ENCODE measurements at regions not wholly inside any gene's neighbourhood (a gene's known extent, or its start where the extent isn't known, plus 50 kb on each side); places are given as distances from the start of the nearest gene placed in this dataset.
A peak's percentile ranks its signal among the peaks of the same experiment; 100 is the strongest.

DNA sequence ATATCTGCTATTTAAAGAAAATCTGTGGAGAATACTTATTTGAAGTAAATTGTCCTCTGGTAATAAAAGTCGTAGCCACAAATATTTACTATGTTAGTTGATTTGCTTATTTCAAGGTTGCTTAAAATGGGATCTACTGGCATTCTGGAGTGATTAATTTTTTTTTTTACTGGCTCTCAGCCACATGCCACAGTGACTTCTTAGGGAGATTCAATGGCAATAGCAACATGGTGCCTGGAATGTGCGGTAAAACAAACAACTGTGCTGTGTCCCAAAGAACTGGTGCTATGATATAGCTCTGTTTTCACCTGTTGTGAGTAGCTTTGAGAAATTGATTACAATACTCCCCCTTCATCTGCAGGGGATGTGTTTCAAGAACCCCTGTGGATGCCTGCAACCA, 324.3 kb downstream of the GPAT3 start:
- DNase-seq, result no peak

DNA sequence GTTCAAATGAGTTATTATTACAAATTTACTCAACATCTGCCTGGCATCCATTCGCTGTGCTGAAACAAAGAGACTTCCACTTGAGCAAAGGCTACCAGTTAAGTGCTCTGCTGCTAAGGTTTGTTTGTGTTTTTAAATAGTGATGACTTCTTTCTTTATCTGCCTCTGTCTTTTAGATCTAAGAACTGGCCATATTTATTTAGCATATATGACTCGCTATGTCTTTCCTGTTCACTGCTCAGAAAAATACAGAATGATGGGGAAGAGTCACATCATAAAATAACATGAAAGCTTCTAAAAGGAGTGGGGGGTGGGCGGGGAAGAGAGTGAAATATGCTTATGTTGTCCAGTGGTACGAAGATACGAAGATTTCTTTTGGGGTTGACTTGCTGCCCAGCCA, 322.2 kb downstream of the GPAT3 start:
- no peak for DNase-seq

DNA sequence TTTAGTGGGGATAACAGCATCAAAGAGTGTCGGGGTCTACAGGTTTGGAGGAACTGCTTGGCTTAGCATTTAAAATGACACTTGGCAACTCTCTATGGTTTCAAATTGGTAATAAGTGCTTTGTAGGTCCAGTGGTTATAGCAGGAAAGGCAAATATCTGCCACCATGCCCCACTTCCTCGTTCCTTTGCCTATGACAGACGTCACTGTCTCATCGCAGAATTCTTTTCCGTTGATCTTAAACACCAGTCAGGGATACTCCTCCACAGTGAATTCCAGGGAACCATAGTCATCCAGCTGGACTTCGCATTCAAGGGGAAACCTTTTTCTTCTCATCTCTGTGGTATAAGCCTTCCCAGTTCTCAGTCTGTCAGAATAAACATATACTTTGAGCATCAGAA, 319.1 kb downstream of the GPAT3 start:
- no peak for DNase-seq

DNA sequence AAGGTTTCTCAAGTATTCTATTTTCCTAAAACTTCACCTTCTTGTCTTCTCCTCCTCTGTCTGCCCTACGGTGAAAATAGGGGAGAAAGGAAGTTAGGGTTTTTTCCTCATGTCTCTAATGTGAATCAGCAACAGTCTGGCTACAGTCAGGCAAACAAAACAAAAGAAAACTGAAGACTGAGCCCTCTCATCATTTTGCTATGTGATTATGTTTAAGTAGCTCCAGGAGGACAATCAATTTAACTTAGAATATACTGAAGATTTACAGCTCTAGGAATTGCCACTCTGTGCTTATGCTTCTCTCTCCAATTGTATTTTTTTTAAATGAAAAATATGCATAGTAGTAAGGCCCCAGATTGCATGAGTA, 316.2 kb downstream of the GPAT3 start:
- no peak for DNase-seq

DNA sequence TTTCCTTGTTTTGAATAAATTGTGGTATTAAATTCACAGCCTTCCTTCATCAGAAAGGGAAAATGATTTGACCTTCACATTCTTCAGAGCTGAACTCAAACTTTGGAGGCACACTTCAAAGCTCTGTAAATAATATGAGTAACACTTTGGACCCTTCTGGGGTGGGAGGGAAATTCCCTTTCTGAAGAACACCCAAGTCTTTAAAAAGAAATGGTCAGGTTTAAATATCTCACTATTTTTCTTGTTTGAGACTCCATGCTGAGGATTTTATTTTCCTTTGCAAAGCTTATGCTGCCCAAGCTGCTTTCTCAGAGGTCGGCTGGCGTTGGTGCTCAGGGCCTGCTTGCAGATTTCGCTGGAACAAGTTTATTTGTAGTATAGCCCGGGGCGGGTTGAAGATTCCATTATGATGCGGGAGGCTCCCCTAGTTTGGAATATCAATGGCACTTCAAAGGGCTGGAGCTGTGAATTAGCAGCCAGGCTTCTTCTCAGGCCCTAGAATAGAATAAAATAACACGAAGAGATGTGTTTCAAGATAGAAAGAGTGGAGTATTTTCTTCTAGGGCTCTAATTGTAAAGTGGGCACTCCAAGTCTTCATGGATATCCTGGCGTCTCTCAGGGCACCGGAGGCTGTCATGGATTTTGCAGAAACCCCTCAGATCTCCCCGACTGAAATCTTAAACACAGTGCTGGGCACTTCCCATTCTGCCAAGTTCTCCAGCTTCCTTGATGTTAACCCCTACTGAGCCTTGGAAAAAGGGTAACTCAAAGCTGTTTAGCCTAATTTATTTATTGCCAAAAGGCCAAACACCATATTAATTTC, 315.6 kb downstream of the GPAT3 start:
- peak in 2 of 51 donors; percentile 0 to 3 for DNase-seq

DNA sequence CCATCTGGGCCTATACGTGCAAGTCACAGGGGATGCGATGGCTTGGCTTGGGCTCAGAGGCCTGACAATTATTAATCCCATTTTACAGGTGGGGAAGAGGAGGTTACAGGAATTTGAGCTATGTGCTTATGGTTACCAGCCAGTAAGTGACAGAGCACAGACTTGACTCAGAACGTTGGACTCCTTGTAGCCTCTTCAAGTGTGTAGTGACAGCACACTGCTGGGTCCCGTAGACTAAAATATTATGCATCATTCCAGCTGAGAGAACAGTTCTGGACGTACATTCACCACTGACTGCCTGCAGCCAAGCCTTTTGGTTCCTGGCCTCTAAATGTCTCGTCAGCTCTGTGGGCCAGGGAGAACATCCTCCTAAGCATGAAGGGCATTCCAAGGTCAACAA, 314.5 kb downstream of the GPAT3 start:
- no peak for DNase-seq

DNA sequence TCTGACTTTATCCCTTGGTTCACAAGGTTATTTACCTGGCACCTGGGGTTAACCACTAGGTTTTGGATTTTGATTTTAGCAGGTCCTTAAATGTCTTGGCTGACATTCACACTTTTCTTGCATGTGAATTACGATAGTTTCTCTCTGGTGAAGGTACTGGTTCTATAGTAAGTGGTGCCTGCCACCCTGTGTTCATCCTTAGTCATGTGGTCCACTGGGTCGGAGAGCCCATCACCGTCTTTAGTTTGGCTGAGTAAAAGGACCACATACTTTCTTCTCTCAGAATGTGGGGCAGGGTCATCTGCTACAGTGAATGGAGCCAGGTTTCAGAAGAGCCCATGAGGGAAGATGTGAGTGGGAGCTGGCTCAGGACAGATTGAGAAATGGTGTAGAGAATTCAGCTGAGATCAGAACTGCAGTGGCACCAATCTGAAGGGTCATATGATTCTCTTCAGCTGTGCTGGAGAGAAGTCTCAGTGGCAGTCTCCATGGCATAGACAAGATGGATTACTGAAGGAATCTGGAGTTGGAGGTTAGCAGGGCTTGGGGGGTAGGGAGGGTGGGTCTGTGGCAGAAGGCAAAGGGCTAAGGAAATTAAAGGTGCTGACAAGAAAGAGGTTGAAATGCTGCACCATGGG, 310.4 kb downstream of the GPAT3 start:
- DNase-seq, result no peak

DNA sequence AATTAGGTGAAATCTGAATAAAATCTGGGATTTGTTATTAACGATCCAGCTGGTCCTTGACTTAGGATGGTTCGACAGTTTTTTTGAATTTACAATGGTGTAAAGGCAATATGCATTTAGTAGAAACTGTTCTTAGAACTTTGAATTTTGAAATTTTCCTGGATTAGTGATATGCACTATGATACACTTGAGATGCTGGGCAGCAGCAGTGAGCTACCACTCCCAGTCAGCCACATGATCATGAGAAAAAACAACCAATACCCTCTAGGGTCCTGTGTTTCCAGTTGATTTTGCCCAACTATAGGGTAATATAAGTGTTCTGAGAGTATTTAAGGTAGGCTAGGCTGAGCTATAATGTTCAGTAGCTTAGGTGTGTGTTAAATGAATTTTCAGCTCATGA, 303.7 kb downstream of the GPAT3 start:
- DNase-seq, result no peak

DNA sequence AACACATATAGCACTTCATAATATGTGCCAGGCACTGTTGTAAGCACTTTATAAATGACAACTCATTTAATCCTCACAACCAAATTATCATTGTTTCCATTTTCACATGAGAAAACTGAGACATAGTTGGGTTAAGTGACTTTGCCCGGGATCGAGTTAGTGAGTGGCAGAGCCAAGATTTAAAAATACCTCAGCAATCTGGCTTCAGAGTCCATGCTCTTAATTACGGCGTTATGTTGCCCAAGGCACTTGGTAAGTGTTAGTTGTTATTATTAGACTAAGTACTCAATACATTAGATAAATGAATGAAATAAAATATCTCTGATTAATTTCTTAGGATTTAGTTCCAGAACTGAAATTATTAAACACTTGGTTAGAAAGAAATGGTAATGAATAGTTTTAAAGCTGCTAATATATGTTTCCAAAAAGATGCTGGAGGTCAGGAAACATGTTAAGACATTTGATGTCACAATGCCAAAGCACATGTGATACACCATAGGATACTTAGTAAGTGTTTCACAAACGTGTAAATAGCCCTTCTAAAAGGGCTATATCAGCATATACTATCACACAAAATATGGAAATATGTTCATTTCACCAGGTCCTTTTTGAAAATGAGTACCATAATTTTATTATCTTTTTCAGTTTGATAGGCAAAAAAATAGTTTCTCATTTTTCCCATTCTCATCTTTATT, 301.9 kb downstream of the GPAT3 start:
- DNase-seq, result no peak

DNA sequence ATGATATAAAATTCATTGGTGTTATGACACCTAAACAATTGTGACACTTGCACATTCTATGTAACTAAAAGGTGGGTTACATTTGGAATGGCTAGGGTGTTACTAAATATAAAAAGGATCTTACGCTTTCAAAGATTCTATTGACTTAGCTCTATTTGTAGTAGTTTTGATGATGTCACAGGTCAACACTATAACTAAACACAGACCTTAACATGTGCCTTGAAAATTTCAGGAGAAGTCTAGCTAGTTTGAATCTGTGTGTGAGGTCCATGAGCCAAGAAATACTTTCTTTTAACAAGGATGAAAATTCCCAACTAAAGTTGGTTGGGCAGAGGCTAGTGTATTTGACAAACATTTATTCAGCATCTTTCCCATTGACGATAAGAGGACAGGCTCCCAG, 298.0 kb downstream of the GPAT3 start:
- DNase-seq, result no peak

DNA sequence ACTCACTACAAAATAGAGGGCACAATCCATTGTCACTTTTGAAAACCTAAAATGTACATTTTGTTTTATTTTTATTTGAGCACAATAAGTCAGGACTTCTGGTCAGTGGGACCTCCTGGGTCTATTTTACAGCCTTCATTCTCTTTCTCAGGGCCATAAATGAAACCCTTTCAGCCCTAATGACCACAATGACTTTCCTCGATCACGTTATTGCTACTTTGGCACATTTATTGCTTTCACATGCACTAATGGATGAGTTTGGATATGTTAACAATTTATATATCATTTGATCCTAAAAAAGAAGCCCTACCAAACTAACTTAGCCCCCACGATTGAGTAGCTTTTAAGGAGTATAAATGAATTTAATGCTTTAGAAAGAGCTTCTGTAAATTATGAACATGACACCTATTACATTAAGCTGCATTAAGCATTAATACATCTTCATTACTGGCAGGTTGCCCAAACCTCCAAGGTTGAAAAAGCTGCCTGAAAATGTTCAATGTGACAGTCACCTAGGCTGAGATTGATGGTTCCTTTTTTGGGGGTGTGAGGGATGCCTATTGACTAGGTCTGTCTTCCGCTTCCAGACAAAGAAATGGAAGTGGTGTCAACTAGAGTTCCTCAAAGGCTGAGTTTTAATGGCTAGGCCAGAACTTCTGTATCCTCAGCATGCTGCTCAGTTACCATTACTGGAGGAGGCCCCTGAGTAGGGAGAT, 296.4 kb downstream of the GPAT3 start:
- DNase-seq, result no peak

DNA sequence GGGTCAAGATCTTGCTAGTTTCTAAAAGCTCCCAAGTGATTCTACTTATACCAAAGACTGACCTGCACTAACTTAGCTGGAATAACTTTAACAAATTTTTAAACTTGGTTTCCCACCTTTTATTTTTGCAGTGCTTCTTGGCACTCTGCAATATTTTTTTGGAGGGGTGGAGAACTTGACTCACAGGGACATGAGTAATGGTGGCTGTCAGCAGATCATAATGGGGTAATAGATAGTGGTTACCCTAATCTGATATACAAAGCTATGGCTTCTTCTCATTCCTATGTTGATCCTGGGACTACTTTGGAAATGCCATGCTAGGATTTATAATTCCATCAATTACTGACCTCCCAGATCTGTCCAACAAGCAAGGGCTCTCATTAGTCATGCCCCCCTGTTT, 295.7 kb downstream of the GPAT3 start:
- DNase-seq, result no peak

DNA sequence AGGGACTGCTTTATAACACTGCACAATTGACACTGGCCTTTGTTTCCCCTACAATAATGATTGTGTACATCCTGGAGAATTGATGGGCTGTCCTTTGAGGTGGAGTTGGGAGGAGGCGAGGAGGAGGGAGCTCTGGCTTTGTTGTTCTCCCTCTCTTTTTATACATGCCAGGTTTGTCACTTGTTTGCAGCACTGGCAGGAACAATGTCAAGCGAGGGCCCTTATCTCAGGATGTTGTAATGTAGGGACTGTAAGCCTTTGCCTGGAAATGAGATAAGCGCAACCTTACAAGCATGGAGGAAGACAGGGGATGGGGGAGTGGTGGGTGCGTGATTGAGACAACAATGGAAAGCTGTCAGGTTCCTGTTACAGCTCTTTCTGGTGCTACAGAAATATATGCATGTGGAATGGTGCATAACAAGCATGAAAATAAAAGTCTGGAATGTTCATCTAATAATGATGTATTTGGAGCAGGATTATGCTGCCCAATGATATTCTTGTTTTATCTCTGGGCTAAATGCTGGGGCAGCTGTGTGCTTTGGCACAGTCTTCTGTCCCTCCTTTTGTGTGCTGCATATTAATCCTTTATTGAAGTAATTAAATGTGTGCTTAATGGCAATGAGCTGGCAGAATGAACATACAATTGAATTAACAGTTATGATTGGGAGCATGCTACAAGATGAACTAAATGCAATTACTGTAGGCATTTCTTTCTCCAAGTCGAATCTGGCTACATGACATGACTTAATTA, 294.4 kb downstream of the GPAT3 start:
- no peak for DNase-seq

DNA sequence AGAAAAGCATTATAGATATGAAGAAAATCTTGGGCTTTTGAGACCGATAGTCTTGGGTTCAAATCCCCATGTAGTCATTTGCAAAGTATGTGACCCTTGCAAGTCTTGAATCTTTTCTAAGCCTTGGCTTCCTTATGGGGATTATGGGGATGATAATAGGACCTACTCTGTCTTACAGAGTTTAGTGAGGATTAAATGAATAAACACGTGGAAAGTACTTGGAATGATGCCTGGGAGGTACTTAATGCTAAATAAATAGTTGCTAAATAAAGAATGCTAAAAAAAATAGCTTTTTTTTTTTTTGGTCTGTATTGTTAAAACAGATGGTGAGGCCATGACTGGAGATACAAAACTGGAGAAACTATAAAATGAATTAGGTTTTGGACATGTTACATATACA, 292.7 kb downstream of the GPAT3 start:
- DNase-seq, result no peak

DNA sequence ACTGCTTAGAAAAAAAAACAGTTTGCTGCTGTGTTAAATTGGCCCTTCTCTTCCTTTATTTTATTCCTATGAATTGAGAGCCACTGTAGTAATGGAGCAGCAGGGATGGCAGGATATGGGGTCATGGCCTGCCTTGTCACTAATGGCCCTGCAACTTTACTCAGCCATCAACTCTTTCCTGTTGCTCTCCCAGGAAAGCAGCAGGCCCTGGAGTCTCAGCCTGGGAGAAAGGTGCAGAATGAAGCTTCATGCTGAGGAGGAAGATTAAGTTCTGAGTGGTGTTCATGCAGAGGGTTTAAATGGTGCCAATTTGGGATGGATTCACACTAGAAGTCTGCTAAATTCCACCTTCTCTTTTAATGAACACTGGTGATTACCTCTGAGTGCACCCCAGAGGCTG, 285.6 kb downstream of the GPAT3 start:
- no peak for DNase-seq

DNA sequence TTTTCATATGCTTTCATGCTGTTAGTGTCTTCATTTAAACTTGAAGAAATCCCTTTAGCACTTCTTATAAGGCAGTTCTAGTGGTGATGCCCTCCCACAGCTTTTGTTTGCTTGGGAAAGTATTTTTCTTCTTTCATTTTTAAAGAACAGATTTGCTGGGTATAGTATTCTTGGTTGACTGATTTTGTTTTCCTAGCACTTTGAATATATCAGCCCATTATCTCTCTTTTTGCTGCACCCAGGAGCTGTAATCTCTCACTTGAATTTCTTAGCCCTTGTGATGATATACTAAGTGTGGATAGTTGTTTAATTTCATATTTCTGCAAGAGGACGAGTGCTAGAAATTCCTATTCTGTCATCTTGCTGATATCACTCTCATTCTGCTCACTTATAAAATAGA, 283.7 kb downstream of the GPAT3 start:
- DNase-seq, result no peak

DNA sequence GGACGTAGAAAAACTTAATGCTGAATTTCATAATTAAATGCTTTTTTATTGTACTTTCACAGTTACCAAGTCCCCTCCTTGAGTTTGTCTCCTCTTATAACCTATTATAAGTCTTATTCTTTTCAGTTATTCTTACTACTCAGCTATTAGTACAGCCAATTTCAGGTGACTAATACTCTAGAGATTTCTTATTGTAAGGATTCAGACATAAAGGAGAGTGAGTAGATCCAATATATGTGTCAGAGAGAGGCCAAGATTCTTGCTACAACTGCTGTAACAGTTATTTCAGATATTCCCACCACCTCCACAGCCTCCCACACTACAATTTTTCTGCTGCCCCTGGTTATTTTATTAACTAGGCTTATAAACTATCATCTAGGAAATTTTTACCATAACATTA, 274.5 kb downstream of the GPAT3 start:
- DNase-seq, result no peak

DNA sequence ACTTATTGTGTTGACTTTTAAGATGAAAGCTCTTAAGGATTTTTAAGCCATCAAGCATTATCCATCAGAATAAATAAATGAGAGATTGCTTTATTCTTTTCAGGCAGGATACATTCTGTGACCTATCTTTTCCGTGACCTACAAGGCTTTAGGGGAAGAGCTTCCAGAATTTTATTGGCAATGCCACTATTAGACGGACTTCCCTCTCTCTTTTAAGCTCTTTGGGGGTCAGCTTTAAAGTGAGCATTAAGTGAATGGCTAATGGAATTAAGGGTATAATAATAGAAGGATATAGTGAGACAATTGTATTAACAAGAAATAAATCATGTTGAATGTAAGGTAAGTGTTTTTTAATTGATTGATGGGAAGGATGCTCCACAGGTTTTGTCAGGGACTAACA, 273.7 kb downstream of the GPAT3 start:
- DNase-seq, result no peak

DNA sequence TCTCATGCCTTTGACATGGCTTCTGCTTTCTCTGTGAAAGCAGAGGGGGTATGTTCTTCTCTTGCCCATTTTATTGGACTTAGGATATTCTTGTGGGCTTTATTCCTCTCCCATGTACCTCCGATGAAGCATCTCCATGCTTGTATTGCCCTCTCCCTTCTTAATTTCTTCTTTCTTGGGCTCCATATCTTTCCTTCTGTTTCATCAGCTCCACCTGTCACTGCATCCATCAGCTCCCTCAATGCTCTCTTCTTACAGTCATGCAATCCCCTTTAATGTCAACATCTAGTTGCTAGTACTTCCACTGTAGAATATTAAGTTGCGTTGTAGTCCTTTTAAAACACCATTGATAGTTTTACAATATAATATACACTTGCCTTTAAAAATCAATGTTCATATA, 257.6 kb downstream of the GPAT3 start:
- no peak for DNase-seq

DNA sequence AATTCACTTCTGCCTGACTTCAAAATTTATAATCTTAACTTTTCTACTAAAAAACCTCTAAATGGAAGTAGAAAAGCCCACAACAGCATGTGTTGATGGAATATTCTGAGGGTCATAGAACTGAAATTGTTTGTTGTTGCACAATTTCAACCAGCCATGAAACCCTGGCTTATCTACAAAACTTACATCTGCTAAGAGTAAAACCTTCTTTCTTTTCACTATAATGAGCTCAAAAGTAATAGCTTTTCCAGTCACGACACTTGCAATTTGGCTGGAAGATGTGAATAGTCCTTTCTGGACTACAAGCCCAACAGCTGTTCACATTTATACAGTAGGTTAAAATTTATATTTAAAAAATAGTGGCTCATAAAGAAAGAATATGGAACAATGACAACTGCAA, 250.0 kb downstream of the GPAT3 start:
- DNase-seq, result no peak

DNA sequence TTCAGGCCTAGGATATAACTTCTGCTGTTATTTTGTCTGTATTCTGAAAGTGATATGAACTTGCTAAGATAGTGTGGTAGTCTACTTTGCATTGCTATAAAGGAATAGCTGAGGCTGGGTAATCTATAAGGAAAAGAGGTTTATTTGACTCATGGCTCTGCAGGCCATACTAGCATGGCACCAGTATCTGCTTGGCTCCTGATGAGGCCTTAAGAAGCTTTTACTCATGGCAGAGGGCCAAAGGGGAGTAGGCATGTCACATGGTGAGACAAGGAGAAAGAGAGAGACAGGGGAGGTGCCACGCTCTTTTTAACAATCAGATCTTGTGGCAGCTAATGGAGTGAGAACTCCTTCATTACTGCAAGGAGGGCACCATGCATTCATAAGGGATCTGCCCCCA, 247.3 kb downstream of the GPAT3 start:
- DNase-seq, result no peak

DNA sequence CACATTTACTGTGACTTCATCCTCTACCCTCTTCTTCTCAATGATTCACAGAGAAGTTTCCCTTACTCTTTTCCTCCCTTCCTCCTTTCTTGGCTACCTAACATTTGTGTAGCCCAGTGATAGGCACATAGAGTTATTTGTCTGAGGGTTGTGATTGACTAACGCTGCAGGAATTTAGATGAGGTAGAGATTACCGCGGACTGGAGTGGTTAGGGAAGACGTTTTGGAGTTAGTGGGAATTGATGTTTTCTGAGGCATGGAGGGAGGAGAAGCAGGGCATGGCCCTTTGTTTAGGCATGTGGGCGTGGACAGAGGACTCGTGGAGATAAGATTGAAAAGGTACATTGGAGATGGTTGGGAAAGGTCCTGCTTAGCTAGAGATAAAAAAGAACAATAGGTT, 246.7 kb downstream of the GPAT3 start:
- DNase-seq, result no peak

Data from hypothalamus (tissue), 51 donors.